Caco-2 (cell line): ENCODE measurements at regions not wholly inside any gene's neighbourhood (a gene's known extent, or its start where the extent isn't known, plus 50 kb on each side); places are given as distances from the start of the nearest gene placed in this dataset.

Experiments
- BruUV-seq: library from RNA; stranded (reverse); fragments of 400-500 nt; replicated peaks from 2 replicates; lab custom pipeline; 2021; lab: Mats Ljungman, UMichigan
- CTCF ChIA-PET: fragments of 300-600 bp; sonication (Branson Sonifier 250); formaldehyde crosslinking; loops from one replicate; lab custom pipeline; 2022; ENCODE audit warnings: antibody characterized with exemption; lab: Charles Lee
- POLR2A ChIA-PET: fragments of 300-600 bp; sonication (Branson Sonifier 250); formaldehyde crosslinking; loops from one replicate; lab custom pipeline; 2022; ENCODE audit warnings: antibody characterized with exemption; lab: Charles Lee
- DNase-seq, 2 experiments: peaks; one replicate each; pipeline versions ENCODE4 v3.0.0 to v3.0.0-alpha.2; 2020 to 2022
- H3K27me3 ChIP-seq: replicated peaks from 2 replicates; pipeline ENCODE4 v1.6.0; 2011; ENCODE audit warnings: low read length; ENCODE audit not compliant: control insufficient read depth, insufficient read depth
- H3K36me3 ChIP-seq: 2 replicates; pipeline ENCODE4 v1.5.1; 2011; ENCODE audit warnings: low read length; ENCODE audit not compliant: control insufficient read depth, insufficient read depth
- H3K4me1 ChIP-seq: fragments of 250-450 bp; sonication (Bioruptor Pico); 2 replicates; pipeline ENCODE4 v1.5.1; 2020; ENCODE audit warnings: mild to moderate bottlenecking
- H3K4me3 ChIP-seq: 2 replicates; pipeline ENCODE4 v1.5.1; 2011; ENCODE audit warnings: low read depth, mild to moderate bottlenecking, control low read depth, low read length
- H3K9me3 ChIP-seq: fragments of 250-450 bp; sonication (Bioruptor Pico); 2 replicates; pipeline ENCODE4 v1.5.1; 2020; ENCODE audit warnings: mild to moderate bottlenecking, moderate library complexity
- H3K27ac Mint-ChIP-seq: one replicate; pipeline ENCODE4 v1.8.0; 2022; ENCODE audit warnings: mixed read lengths; ENCODE audit not compliant: unreplicated experiment
- H3K27me3 Mint-ChIP-seq: one replicate; pipeline ENCODE4 v1.8.0; 2022; ENCODE audit warnings: mixed read lengths; ENCODE audit not compliant: insufficient read depth, unreplicated experiment
- H3K36me3 Mint-ChIP-seq: one replicate; pipeline ENCODE4 v1.8.0; 2022; ENCODE audit warnings: mild to moderate bottlenecking, mixed read lengths; ENCODE audit not compliant: insufficient read depth, unreplicated experiment
- H3K4me1 Mint-ChIP-seq: one replicate; pipeline ENCODE4 v1.8.0; 2022; ENCODE audit warnings: low read depth, mixed read lengths; ENCODE audit not compliant: unreplicated experiment
- H3K4me3 Mint-ChIP-seq: one replicate; pipeline ENCODE4 v1.8.0; 2022; ENCODE audit warnings: mild to moderate bottlenecking, moderate library complexity, mixed read lengths; ENCODE audit not compliant: unreplicated experiment
- H3K9me3 Mint-ChIP-seq: one replicate; pipeline ENCODE4 v1.8.0; 2022; ENCODE audit warnings: mixed read lengths; ENCODE audit not compliant: unreplicated experiment
- intact Hi-C: fragments of 100-400 bp; cut with micrococcal nuclease; formaldehyde crosslinking; loops from one replicate; pipeline ENCODE4 v1.10.0; 2022; ENCODE audit not compliant: unreplicated experiment
- TF ChIP-seq, protein P1 (sequence below), 2 experiments: fragments of 200-600 bp in 1 of 2; IDR thresholded peaks; 1 replicate in 1 of 2; 2 replicates in 1 of 2; pipeline versions ENCODE4 v1.5.1 to v1.8.0; 2011 to 2022; ENCODE audit warnings: antibody characterized with exemption in 1 of 2, control low read depth in 1 of 2, inconsistent platforms in 1 of 2, low read depth in 1 of 2, low read length in 1 of 2, mild to moderate bottlenecking in 1 of 2, moderate library complexity in 1 of 2; ENCODE audit not compliant: insufficient read depth in 1 of 2, severe bottlenecking in 1 of 2, unreplicated experiment in 1 of 2

DNA sequence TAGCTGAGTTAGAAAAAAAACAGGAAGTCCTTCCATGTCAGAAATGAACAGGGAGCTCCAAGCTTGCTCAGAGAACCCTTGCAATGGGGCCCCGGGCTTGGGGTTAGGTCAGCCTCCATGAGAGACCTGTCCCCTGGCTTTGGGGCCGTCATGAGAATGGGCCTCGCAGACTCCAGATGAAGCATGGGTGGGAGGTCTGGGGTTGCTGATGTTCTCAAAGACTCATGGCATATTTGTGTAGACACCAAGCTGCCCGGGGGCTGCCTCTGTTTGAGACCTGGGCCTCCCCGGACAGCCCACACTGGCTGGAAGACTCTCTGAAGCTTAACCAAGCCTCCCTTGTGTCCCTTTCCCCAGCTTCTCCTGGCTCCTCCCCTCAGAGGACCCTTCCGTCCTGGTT is 186.3 kb downstream of the IRX2 start:
- Histone ChIP-seq H3K9me3 (no peaks in the 10 kb centered on the region), H3K4me1 (no peaks in the 10 kb centered on the region), H3K4me3 (no peak overlapping the region), H3K36me3 (no peaks in the 10 kb centered on the region), H3K27me3 (no peaks in the 10 kb centered on the region)
- Mint-ChIP-seq H3K27ac (no peak overlapping the region), H3K36me3 (no peaks in the 10 kb centered on the region), H3K27me3 (peaks cover 7% of the 10 kb centered on the region), H3K9me3 (peaks cover 20% of the 10 kb centered on the region), H3K4me1 (no peaks in the 10 kb centered on the region), H3K4me3 (no peak overlapping the region)
- ChIA-PET CTCF (no interaction called here), POLR2A (no interaction called here)
- no TSS peak for BruUV-seq
- no peak for DNase-seq
- TF ChIP-seq, protein P1, sequence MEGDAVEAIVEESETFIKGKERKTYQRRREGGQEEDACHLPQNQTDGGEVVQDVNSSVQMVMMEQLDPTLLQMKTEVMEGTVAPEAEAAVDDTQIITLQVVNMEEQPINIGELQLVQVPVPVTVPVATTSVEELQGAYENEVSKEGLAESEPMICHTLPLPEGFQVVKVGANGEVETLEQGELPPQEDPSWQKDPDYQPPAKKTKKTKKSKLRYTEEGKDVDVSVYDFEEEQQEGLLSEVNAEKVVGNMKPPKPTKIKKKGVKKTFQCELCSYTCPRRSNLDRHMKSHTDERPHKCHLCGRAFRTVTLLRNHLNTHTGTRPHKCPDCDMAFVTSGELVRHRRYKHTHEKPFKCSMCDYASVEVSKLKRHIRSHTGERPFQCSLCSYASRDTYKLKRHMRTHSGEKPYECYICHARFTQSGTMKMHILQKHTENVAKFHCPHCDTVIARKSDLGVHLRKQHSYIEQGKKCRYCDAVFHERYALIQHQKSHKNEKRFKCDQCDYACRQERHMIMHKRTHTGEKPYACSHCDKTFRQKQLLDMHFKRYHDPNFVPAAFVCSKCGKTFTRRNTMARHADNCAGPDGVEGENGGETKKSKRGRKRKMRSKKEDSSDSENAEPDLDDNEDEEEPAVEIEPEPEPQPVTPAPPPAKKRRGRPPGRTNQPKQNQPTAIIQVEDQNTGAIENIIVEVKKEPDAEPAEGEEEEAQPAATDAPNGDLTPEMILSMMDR (IDR thresholded peaks at IDR 0.05; ENCODE audit: insufficient read depth in 1 of 2, low read depth in 1 of 2, low read length in 1 of 2, severe bottlenecking in 1 of 2, unreplicated experiment in 1 of 2) = no peak
- intact Hi-C loops = no loop called here

DNA sequence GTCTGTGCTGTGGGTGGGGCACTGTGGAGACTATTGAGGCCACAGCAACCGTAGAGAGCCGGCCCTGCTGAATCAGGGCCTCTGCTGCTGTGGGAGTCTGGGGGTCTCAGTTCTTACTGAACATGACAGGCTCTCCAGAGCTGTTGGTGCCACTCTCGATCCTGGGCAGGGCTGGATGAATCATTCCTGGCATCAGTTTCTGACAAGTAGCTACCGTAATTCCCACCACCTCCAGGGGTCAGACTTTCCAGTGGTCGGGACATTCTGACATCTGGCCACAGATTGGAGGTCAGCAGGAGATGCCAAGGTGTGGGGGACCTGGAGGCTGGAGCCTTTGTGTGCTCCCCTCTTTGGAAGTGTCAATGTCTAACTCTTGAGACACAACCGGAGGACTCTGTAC is 188.4 kb downstream of the IRX2 start:
- CTCF ChIA-PET = no interaction called here
- H3K27ac Mint-ChIP-seq = no peak overlapping the region
- H3K36me3 ChIP-seq = no peaks in the 10 kb centered on the region
- H3K4me1 Mint-ChIP-seq = no peaks in the 10 kb centered on the region
- H3K27me3 Mint-ChIP-seq = peaks cover 7% of the 10 kb centered on the region
- H3K36me3 Mint-ChIP-seq = no peaks in the 10 kb centered on the region
- POLR2A ChIA-PET = no interaction called here
- no peaks in the 10 kb centered on the region for H3K4me1 ChIP-seq
- no peaks in the 10 kb centered on the region for H3K9me3 ChIP-seq
- H3K4me3 Mint-ChIP-seq = no peak overlapping the region
- BruUV-seq = no TSS peak
- DNase-seq = no peak
- H3K4me3 ChIP-seq = no peak overlapping the region
- TF ChIP-seq, protein P1 (IDR thresholded peaks at IDR 0.05; ENCODE audit: insufficient read depth in 1 of 2, low read depth in 1 of 2, low read length in 1 of 2, severe bottlenecking in 1 of 2, unreplicated experiment in 1 of 2) = no peak
- no peaks in the 10 kb centered on the region for H3K27me3 ChIP-seq
- intact Hi-C loops = no loop called here
- H3K9me3 Mint-ChIP-seq = peaks cover 17% of the 10 kb centered on the region

DNA sequence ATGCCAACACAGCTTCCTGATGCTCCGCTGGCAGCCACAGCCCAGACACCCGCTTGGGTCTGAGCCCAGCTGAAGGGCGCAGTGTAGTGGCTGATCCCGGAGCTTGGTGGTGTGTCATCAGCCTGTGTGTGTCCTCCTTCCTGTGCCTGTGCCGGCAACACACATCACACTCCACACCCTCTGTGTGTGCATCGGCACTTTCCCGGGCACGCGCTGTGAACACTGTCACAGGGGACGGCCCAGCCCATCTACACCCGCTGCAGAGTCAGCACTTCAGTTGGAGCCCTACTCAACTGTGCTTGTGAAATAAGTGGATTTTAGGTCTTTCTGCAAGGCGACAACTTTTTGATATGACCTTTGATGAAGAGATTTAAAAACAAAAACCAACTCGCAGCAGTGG is 189.4 kb downstream of the IRX2 start:
- CTCF ChIA-PET = no interaction called here
- BruUV-seq = no TSS peak
- Mint-ChIP-seq H3K27ac (no peak overlapping the region), H3K9me3 (peaks cover 9% of the 10 kb centered on the region), H3K4me3 (no peak overlapping the region), H3K36me3 (no peaks in the 10 kb centered on the region), H3K27me3 (no peaks in the 10 kb centered on the region), H3K4me1 (no peaks in the 10 kb centered on the region)
- TF ChIP-seq, protein P1 (IDR thresholded peaks at IDR 0.05; ENCODE audit: insufficient read depth in 1 of 2, low read depth in 1 of 2, low read length in 1 of 2, severe bottlenecking in 1 of 2, unreplicated experiment in 1 of 2) = no peak
- no peak for DNase-seq
- Histone ChIP-seq H3K4me1 (no peaks in the 10 kb centered on the region), H3K36me3 (no peaks in the 10 kb centered on the region), H3K9me3 (no peaks in the 10 kb centered on the region), H3K4me3 (no peak overlapping the region), H3K27me3 (no peaks in the 10 kb centered on the region)
- POLR2A ChIA-PET = no interaction called here
- intact Hi-C loops = no loop called here
